ENCODE measurements at regions not wholly inside any gene's neighbourhood (a gene's known extent, or its start where the extent isn't known, plus 50 kb on each side); places are given as distances from the start of the nearest gene placed in this dataset.

GRCh38 chr9:81193362-81194339, 495.7 kb downstream of the TLE1 start:
- no peak for DNase-seq (ENCODE audit: low spot score)

DNA sequence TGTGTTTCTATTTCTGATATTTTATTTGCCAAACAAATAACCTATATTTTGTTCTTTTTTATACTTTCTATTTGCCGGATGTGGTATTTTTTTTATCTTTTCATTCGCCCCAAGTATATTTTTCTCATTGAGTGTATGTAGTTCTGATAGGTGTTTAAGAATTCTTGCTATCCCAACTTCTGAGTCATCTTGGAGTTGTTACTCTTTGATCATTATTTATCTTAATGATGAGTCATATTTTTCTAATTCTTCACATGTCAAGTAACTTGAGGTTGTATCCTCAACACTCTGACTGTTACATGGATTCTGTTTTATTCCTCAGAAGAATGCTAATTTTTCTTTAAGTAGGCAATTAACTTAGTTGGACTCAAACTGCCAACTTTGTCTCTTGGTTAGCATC, 498.1 kb downstream of the TLE1 start:
- no peak for DNase-seq (ENCODE audit: low spot score)

DNA sequence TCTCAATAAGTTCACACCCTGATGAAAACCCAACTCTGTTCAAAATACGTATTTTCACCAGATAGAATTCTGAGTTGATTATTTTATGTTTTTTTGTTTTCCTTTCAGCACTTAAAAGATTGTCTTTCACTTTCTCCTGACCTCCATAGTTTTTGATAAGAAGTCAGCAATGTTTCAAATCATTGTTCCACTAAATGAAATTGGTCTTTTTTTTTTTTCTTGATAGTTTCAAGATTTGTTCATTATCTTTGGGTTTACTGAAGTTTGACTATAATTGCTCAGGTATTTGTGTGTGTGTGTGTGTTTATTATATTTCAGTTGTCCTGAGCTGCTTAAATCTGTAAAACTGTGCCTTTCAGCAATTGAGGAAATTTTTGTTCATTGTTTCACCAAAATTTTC, 498.7 kb downstream of the TLE1 start:
- no peak for DNase-seq (ENCODE audit: low spot score)

GRCh38 chr9:81183761-81184160, 505.6 kb downstream of the TLE1 start:
- no peak for DNase-seq (ENCODE audit: low spot score)

DNA sequence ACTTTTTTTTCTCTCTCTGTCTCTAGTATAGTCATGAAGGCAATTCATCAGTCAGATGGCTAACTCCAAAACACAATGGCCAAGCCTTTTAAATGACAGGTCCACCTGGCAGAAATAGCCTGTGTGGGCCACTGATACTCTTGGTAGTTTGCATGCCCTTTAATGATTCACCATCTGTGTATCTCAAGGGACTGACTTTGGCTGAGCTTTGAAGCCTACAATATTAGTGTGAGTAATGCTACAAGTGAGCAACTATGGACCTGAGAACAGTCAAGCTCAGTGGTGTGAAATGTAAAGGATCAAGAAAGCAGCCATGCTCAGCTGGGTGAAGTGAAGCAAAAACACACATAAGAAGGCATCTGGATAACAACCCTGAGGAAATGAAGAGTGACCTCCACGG, 506.9 kb downstream of the TLE1 start:
- DNase-seq (ENCODE audit: low spot score): no peak

DNA sequence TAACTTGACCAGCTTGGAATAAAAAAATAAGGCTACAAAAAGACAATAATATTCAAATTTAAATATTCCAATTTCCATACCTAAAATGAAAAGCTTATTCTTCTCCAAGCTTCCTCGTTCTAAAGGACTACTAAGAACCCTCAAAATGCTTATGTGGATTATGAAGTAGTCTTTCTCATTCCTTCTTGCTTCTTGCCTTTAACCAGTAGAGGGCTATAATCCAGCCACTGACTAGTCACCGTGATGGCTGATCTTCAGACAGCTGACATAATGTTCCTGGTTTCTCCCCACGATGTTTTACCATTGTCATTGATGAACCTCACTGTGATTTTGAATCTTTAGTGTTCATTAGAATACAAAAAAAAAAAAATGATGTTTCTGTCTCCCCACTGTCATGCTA, 515.3 kb downstream of the TLE1 start:
- DNase-seq (ENCODE audit: low spot score): no peak

DNA sequence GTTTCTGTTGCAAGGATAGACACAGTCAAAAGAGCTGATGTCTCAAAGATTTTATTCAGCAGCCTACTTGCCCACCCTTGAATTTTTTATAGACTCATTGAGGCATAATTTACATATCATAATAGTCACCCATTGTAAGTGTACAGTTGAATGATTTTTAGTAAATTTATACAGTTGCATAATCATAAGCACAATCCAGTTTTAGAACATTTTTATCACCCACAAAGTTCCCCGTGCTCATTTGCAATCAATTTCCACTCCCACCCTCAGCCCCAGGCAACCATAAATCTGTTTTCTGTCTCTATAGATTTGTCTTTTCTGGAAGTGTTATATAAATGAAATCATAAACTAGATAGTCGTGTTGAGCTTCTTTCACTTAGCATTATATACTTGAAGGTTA, 517.7 kb downstream of the TLE1 start:
- no peak for DNase-seq (ENCODE audit: low spot score)

GRCh38 chr9:81162361-81162760, 527.0 kb downstream of the TLE1 start:
- no peak for DNase-seq (ENCODE audit: low spot score)

GRCh38 chr9:81156381-81156780, 533.0 kb downstream of the TLE1 start:
- DNase-seq (ENCODE audit: low spot score): no peak

DNA sequence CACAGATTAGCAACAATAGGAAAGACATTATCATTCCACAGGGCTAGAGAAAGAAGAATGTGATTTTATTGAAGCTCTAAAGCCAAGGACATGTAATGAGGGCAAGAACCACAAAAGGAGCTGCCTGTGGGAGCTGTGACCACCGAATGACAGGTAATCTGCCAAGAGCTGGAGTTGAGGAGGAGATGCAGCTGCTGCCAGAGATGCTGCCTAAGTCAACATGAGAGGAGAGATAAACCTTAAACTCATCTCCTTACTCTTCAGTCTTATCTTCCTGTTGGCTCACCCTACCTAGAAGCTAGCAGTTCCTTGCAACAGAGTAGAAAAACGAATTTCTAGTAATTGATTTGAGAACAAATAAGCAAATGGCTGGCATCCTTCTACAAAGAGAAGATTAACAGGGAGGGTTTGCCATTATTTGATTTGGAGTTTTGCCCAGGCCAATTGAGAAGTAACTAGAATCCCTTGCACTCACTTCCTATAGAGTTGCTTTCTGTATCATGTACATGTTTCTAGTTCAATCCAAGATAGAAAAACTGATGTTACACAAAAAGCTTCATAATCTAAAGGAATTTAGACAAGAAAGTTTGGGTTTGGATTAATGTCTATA, 539.2 kb downstream of the TLE1 start:
- no peak for DNase-seq (ENCODE audit: low spot score)

DNA sequence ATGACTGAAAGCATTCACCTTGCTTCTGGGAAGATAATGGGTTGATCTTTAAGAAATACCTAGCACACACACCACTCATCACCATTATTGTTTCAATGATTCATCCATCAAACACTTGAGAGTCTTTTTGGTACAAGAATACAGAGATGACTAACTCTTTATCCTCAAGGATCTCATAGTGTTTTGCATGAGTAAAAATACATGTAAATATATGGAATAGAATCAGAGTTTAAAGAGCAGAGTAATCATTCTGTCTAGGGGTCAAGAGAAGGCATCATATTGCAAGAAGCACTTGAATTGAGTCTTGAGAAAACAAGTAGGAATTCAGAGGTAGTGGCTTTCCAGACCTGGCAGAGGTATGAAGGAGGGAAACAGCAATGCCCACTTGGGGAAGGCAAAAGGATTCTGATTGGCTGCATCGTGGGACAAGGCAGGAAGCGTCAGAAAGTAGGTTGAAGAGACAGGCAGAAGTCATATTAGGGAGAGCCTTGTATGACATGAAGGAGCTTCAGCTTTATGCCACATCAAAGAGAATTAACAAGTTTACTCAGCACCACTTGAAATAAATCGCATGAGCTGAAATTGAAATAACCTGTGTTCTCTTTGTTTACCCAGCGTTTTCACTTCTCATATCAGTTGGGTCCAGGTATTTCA, 542.5 kb downstream of the TLE1 start:
- DNase-seq (ENCODE audit: low spot score): no peak

GRCh38 chr9:81146241-81146640, 543.1 kb downstream of the TLE1 start:
- no peak for DNase-seq (ENCODE audit: low spot score)

GRCh38 chr9:81145331-81145963, 543.9 kb downstream of the TLE1 start:
- no peak for DNase-seq (ENCODE audit: low spot score)

- no peak for DNase-seq (ENCODE audit: low spot score)
These were observed 547.4 kb downstream of the TLE1 start for GRCh38 chr9:81141961-81142360.

DNA sequence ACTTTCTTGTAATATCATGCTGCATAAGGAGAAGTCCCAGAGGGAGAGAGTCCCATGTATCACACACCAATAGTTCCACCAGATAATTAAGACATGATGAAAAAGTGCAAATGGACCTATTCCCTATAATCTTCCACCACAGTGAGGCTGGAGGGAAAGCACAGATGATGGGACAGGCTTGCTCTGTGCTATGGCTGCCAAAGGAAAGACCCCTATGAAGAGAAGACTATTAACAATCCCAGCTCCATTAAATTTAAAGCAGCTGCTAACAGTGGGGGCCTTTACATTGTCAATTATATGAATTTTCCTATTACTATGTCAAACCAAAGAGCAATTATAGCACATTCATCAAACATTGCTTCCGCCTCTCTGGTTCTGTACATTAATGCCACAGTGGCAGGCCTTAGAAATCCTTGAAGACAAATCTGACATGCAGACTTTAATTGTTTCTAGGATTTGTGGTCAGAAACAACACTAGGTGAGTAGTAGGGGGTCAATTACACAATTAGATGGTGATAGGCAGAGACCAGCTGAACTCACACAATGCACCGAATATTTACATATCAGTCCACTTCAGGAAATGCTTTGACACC, 551.3 kb downstream of the TLE1 start:
- no peak for DNase-seq (ENCODE audit: low spot score)

- no peak for DNase-seq (ENCODE audit: low spot score)
These were observed 556.6 kb downstream of the TLE1 start for GRCh38 chr9:81132796-81133195.

DNA sequence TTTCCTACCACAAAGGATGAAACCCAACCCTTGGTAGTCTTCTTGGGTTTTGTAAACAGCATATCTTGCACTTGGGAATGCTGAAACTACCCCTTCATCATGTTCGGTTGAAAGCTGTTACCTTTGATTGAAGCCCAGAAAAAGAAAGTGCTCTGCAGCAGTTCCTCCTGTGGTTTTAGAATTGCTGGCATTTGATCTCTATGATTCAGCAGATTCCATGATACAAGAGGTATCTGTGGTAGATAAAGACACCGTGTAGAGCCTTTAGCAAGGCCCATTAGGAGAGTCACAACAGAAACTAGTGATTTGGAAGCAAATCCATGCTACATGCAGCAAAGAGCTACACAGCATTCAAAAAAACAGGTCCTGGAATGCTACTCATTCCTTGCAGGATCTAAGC, 557.0 kb downstream of the TLE1 start:
- DNase-seq (ENCODE audit: low spot score): no peak

DNA sequence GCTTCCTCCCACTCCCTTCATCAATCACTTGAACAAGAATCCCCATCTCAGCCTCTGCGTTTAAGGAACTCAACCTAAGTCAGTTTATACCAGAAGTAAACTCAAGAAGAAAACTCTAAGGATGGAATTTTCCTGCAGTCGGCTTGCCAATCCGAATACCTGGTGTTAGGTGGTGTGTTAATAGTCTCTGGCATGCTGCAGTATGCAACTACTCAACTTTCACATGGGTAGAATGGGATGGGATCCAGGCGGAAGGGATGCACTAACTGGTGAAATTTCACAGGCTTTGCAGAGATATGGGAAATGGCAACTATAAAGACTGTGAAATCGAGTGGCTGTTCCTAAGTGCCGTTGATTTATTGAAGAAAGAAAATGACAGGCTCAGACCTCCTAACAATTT, 560.6 kb downstream of the TLE1 start:
- no peak for DNase-seq (ENCODE audit: low spot score)

DNA sequence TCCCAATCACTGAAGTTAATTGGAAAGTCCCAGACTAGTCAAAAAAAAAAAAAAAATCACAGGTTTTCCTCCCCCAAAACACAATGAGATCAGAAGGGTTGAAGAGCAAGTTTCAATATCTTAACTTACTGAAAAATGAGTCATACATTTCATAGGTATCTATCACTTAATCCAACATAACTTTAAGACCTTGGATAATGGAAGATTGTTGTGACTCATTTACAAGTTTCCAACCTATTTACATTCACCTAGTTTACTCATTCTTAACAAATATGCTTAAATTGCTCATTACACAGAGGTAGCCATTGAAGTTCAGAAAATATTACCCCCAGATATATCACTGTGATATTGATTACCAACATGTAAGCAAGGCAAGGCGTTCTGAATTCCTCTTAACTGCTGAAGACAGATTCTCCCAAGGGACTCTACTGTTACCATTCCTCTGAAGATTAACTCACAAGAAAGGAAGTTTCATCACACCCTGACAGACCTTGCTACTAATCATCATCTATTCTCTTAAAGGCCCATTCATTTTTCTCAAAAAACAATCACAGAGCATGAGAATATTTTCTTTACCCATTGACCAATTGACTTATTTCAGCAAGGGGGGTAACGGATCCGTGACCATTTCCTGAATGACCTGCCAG, 563.8 kb downstream of the TLE1 start:
- DNase-seq (ENCODE audit: low spot score): no peak

- DNase-seq (ENCODE audit: low spot score): no peak
These were observed 565.8 kb downstream of the TLE1 start for GRCh38 chr9:81123526-81123925.

- DNase-seq (ENCODE audit: low spot score): no peak
These were observed 566.6 kb downstream of the TLE1 start for GRCh38 chr9:81122749-81123148.

GRCh38 chr9:81119591-81119990, 569.8 kb downstream of the TLE1 start:
- no peak for DNase-seq (ENCODE audit: low spot score)

Data from CD4-positive, alpha-beta T cell treated with Interleukin-15 for 4 hours (primary cell).